DMS153 (cell line): ENCODE measurements at regions not wholly inside any gene's neighbourhood (a gene's known extent, or its start where the extent isn't known, plus 50 kb on each side); places are given as distances from the start of the nearest gene placed in this dataset.
"Not testable (repeated sequence)": the region's sequence is repeated elsewhere in the genome, so short reads cannot be mapped to it uniquely, and the experiment has no call there.

Source experiments
- DNase-seq: peaks from one replicate; lab custom pipeline; 2025; lab: John Stamatoyannopoulos, UW

- no peak for DNase-seq
Measured at GRCh38 chr14:84080944-84081343, 1449.0 kb upstream of the FLRT2 start.

- DNase-seq: no peak
Measured at GRCh38 chr14:84084056-84084630, 1445.8 kb upstream of the FLRT2 start.

- no peak for DNase-seq
Measured at GRCh38 chr14:84085493-84085892, 1444.5 kb upstream of the FLRT2 start.

- DNase-seq: no peak
Measured at GRCh38 chr14:84086714-84087113, 1443.2 kb upstream of the FLRT2 start.

- DNase-seq: no peak
Measured at GRCh38 chr14:84087986-84088531, 1441.9 kb upstream of the FLRT2 start.

GRCh38 chr14:84090837-84091236 is 1439.1 kb upstream of the FLRT2 start:
- no peak for DNase-seq

- no peak for DNase-seq
Measured at GRCh38 chr14:84095681-84096080, 1434.3 kb upstream of the FLRT2 start.

- DNase-seq: no peak
Measured at GRCh38 chr14:84098261-84098660, 1431.7 kb upstream of the FLRT2 start.

GRCh38 chr14:84099560-84099959 is 1430.4 kb upstream of the FLRT2 start:
- DNase-seq: not testable (repeated sequence)

- DNase-seq: no peak
Measured at GRCh38 chr14:84107835-84108343, 1422.1 kb upstream of the FLRT2 start.

GRCh38 chr14:84108746-84109457 is 1421.0 kb upstream of the FLRT2 start:
- no peak for DNase-seq

GRCh38 chr14:84112589-84112988 is 1417.4 kb upstream of the FLRT2 start:
- no peak for DNase-seq

- DNase-seq: no peak
Measured at GRCh38 chr14:84125676-84126075, 1404.3 kb upstream of the FLRT2 start.

GRCh38 chr14:84127495-84127894 is 1402.4 kb upstream of the FLRT2 start:
- DNase-seq: no peak

- DNase-seq: no peak
Measured at GRCh38 chr14:84128050-84128449, 1401.9 kb upstream of the FLRT2 start.

- DNase-seq: no peak
Measured at GRCh38 chr14:84129007-84129406, 1400.9 kb upstream of the FLRT2 start.

- no peak for DNase-seq
Measured at GRCh38 chr14:84129941-84130340, 1400.0 kb upstream of the FLRT2 start.

GRCh38 chr14:84131924-84132323 is 1398.0 kb upstream of the FLRT2 start:
- no peak for DNase-seq

GRCh38 chr14:84144166-84144565 is 1385.8 kb upstream of the FLRT2 start:
- DNase-seq: no peak

- no peak for DNase-seq
Measured at GRCh38 chr14:84152452-84152851, 1377.5 kb upstream of the FLRT2 start.

- DNase-seq: no peak
Measured at GRCh38 chr14:84162633-84163032, 1367.3 kb upstream of the FLRT2 start.

GRCh38 chr14:84167026-84167425 is 1362.9 kb upstream of the FLRT2 start:
- DNase-seq: no peak

- DNase-seq: no peak
Measured at GRCh38 chr14:84180336-84180735, 1349.6 kb upstream of the FLRT2 start.
